Lung (tissue), 11 donors: ENCODE measurements at regions not wholly inside any gene's neighbourhood (a gene's known extent, or its start where the extent isn't known, plus 50 kb on each side); places are given as distances from the start of the nearest gene placed in this dataset.

ENCODE experiments used
- ATAC-seq: fragments of 200-7000 bp; cut with Tn5 transposase; one replicate; pipeline ENCODE4 v1.9.1; 2020; ENCODE audit warnings: moderate number of reproducible peaks; ENCODE audit not compliant: insufficient read depth, low FRiP score
- DNase-seq, 3 donors: peaks; one replicate each; pipeline ENCODE4 v3.0.0-alpha.2; 2013 to 2017
- H3K27ac ChIP-seq, 2 donors: one replicate each; pipeline ENCODE4 v1.5.1; 2013; ENCODE audit warnings: mild to moderate bottlenecking in 2 of 2, moderate library complexity in 2 of 2, control low read depth in 1 of 2, inconsistent platforms in 1 of 2, low read depth in 1 of 2, low read length in 1 of 2
- H3K27me3 ChIP-seq, 3 donors: one replicate each; pipeline ENCODE4 v1.5.1; 2013; ENCODE audit warnings: low read length in 2 of 3; ENCODE audit not compliant: control insufficient read depth in 3 of 3, insufficient read depth in 3 of 3
- H3K36me3 ChIP-seq, 4 donors: one replicate each; pipeline ENCODE4 v1.5.1; 2013; ENCODE audit warnings: low read length in 4 of 4, mild to moderate bottlenecking in 1 of 4, moderate library complexity in 1 of 4; ENCODE audit not compliant: control insufficient read depth in 4 of 4, insufficient read depth in 4 of 4
- H3K4me1 ChIP-seq, 5 donors: one replicate each; pipeline ENCODE4 v1.5.1; 2013; ENCODE audit warnings: low read length in 5 of 5, mild to moderate bottlenecking in 2 of 5, moderate library complexity in 1 of 5; ENCODE audit not compliant: control insufficient read depth in 5 of 5, insufficient read depth in 5 of 5
- H3K4me3 ChIP-seq: one replicate; pipeline ENCODE4 v1.5.1; 2013; ENCODE audit warnings: mild to moderate bottlenecking, control low read depth, moderate library complexity
- H3K9ac ChIP-seq, 2 donors: one replicate each; pipeline ENCODE4 v1.5.1; 2013; ENCODE audit warnings: low read length in 2 of 2, control low read depth in 1 of 2; ENCODE audit not compliant: insufficient read depth in 1 of 2
- H3K9me3 ChIP-seq, 4 donors: one replicate each; pipeline ENCODE4 v1.5.1; 2013; ENCODE audit warnings: low read length in 3 of 4, mild to moderate bottlenecking in 1 of 4, moderate library complexity in 1 of 4; ENCODE audit not compliant: control insufficient read depth in 4 of 4, insufficient read depth in 3 of 4
- CTCF ChIP-seq: IDR thresholded peaks from 2 replicates; pipeline ENCODE4 v1.5.1; 2012; ENCODE audit warnings: mild to moderate bottlenecking; ENCODE audit errors: control extremely low read depth, extremely low read depth
- WGBS, 2 donors: extraction: QIAGEN DNeasy Blood & Tissue Kit; methylation state at CpG; one replicate each; pipeline ENCODE4 v1.1.7; 2013; 5-methylcytosine and 5-hydroxymethylcytosine counted together
- donor health status: control.
- donor health status: control.
- donor health status: Bipolar disorder and iron deficiency.
- donor health status: healthy.
- donor health status: DM: yes; HTN: yes; CAD: no.

GRCh38 chr2:237251986-237252385 is 162.0 kb downstream of the COL6A3 start:
- no peaks in the 10 kb centered on the region for H3K27me3 ChIP-seq
- no peak for ATAC-seq
- no peak for DNase-seq

GRCh38 chr2:237253046-237253702 is 160.8 kb downstream of the COL6A3 start:
- H3K27ac ChIP-seq: no peak overlapping the region

More at GRCh38 chr2:237251986-237252385, 162.0 kb downstream of the COL6A3 start:
- Histone ChIP-seq H3K36me3 (no peaks in the 10 kb centered on the region), H3K4me3 (no peak overlapping the region), H3K4me1 (peaks cover 0 to 18% (median 2%) of the 10 kb centered on the region in 5 donors), H3K9me3 (no peaks in the 10 kb centered on the region), H3K27ac (no peak overlapping the region), H3K9ac (no peak overlapping the region)
- WGBS, 2 donors: 66 to 74% methylated on average over 2 of the region's 2 CpGs
- TF ChIP-seq CTCF: no peak

GRCh38 chr2:237254369-237254861 is 159.5 kb downstream of the COL6A3 start:
- H3K27me3 ChIP-seq: no peaks in the 10 kb centered on the region
- no peak overlapping the region for H3K9ac ChIP-seq
- H3K36me3 ChIP-seq: no peaks in the 10 kb centered on the region
- no peak overlapping the region for H3K4me3 ChIP-seq
- H3K9me3 ChIP-seq: no peaks in the 10 kb centered on the region
- peak in 2 of 3 donors; percentile 43 to 45 for DNase-seq
- no peak for TF ChIP-seq CTCF
- H3K27ac ChIP-seq: no peak overlapping the region
- H3K4me1 ChIP-seq: peaks cover 1 to 42% (median 9%) of the 10 kb centered on the region in 5 donors
- WGBS, 2 donors: 23 to 49% methylated on average over 2 of the region's 2 CpGs
- no peak for ATAC-seq

More at GRCh38 chr2:237253046-237253702, 160.8 kb downstream of the COL6A3 start:
- Histone ChIP-seq H3K27me3 (no peaks in the 10 kb centered on the region), H3K9me3 (no peaks in the 10 kb centered on the region), H3K4me3 (no peak overlapping the region), H3K9ac (no peak overlapping the region), H3K4me1 (peaks cover 1 to 30% (median 6%) of the 10 kb centered on the region in 5 donors), H3K36me3 (no peaks in the 10 kb centered on the region)
- no peak for ATAC-seq
- no peak for TF ChIP-seq CTCF
- no peak for DNase-seq
- 85 to 88% methylated on average over 6 of the region's 6 CpGs for WGBS, 2 donors
